Myocyte (in vitro differentiated cells): ENCODE measurements at regions not wholly inside any gene's neighbourhood (a gene's known extent, or its start where the extent isn't known, plus 50 kb on each side); places are given as distances from the start of the nearest gene placed in this dataset.
"Not testable (repeated sequence)": the region's sequence is repeated elsewhere in the genome, so short reads cannot be mapped to it uniquely, and the experiment has no call there.

Source experiments
- DNase-seq: peaks from one replicate; pipeline ENCODE4 v3.0.0-alpha.2; 2012; ENCODE audit warnings: low read depth

- no peak for DNase-seq
Observed at GRCh38 chr2:190005513-190005912, 57.0 kb downstream of the MSTN start.

GRCh38 chr2:189999661-190000060 is 62.9 kb downstream of the MSTN start:
- DNase-seq: no peak

GRCh38 chr2:189998665-189999064 is 63.9 kb downstream of the MSTN start:
- DNase-seq: not testable (repeated sequence)

GRCh38 chr2:189997016-189997415 is 65.5 kb downstream of the MSTN start:
- DNase-seq: peak; percentile 50

- no peak for DNase-seq
Observed at GRCh38 chr2:189995679-189996078, 66.8 kb downstream of the MSTN start.

- DNase-seq: no peak
Observed at GRCh38 chr2:189982780-189983394, 79.6 kb downstream of the MSTN start.

GRCh38 chr2:189982087-189982486 is 80.4 kb downstream of the MSTN start:
- DNase-seq: no peak

- DNase-seq: not testable (repeated sequence)
Observed at GRCh38 chr2:189976488-189976887, 86.0 kb downstream of the MSTN start.

GRCh38 chr2:189960346-189960745 is 102.2 kb downstream of the MSTN start:
- DNase-seq: no peak

- DNase-seq: peak; percentile 58
Observed at GRCh38 chr2:189959450-189959849, 103.1 kb downstream of the MSTN start.

- DNase-seq: no peak
Observed at GRCh38 chr2:189954989-189955388, 107.5 kb downstream of the MSTN start.

- no peak for DNase-seq
Observed at GRCh38 chr2:189952536-189953109, 109.9 kb downstream of the MSTN start.

- DNase-seq: no peak
Observed at GRCh38 chr2:189951791-189952535, 110.6 kb downstream of the MSTN start.

GRCh38 chr2:189943009-189943408 is 119.5 kb downstream of the MSTN start:
- no peak for DNase-seq

GRCh38 chr2:189940913-189941312 is 121.6 kb downstream of the MSTN start:
- DNase-seq: no peak

- DNase-seq: no peak
Observed at GRCh38 chr2:189937691-189938090, 124.8 kb downstream of the MSTN start.

- peak; percentile 18 for DNase-seq
Observed at GRCh38 chr2:189933911-189934399, 128.6 kb downstream of the MSTN start.

GRCh38 chr2:189933041-189933440 is 129.5 kb downstream of the MSTN start:
- DNase-seq: no peak

- no peak for DNase-seq
Observed at GRCh38 chr2:189927823-189928222, 134.7 kb downstream of the MSTN start.
